IMR-90 (cell line): ENCODE measurements at regions not wholly inside any gene's neighbourhood (a gene's known extent, or its start where the extent isn't known, plus 50 kb on each side); places are given as distances from the start of the nearest gene placed in this dataset.

Source experiments
- ATAC-seq: fragments of 200-7000 bp; cut with Tn5 transposase; 2 replicates; pipeline ENCODE4 v1.9.1; 2020; ENCODE audit warnings: low read depth, mild to moderate bottlenecking, moderate library complexity
- BruUV-seq: library from RNA; stranded (reverse); fragments of 400-500 nt; replicated peaks from 2 replicates; lab custom pipeline; 2021; lab: Mats Ljungman, UMichigan
- CTCF ChIA-PET: fragments of 300-600 bp; formaldehyde crosslinking; extraction: SDS; loops from one replicate; lab custom pipeline; 2021; ENCODE audit warnings: antibody characterized with exemption; lab: Yijun Ruan, JAX
- POLR2A ChIA-PET: fragments of 300-600 bp; sonication (Branson Sonifier 250); formaldehyde crosslinking; loops from one replicate; lab custom pipeline; 2022; ENCODE audit warnings: antibody characterized with exemption; ENCODE audit not compliant: unreplicated experiment; lab: Charles Lee
- DNase-seq: peaks from one replicate; pipeline ENCODE4 v3.0.0; 2013
- H2AFZ ChIP-seq: replicated peaks from 2 replicates; pipeline ENCODE3; 2013; ENCODE audit warnings: low read length, mild to moderate bottlenecking; ENCODE audit not compliant: poor library complexity
- H2AK5ac ChIP-seq: 2 replicates; pipeline ENCODE4 v1.6.1; 2013; ENCODE audit warnings: low read depth, low read length, inconsistent platforms
- H2AK9ac ChIP-seq: replicated peaks from 2 replicates; pipeline ENCODE3; 2013; ENCODE audit warnings: mild to moderate bottlenecking, low read depth, low read length, moderate library complexity; ENCODE audit not compliant: poor library complexity
- H2BK120ac ChIP-seq: 2 replicates; pipeline ENCODE4 v1.6.1; 2013; ENCODE audit warnings: low read depth, low read length, inconsistent platforms
- H2BK15ac ChIP-seq: 3 replicates; pipeline ENCODE4 v1.6.1; 2013; ENCODE audit warnings: low read depth, low read length, inconsistent platforms
- H2BK20ac ChIP-seq: 2 replicates; pipeline ENCODE4 v1.6.1; 2013; ENCODE audit warnings: low read depth, mild to moderate bottlenecking, inconsistent platforms, low read length, moderate library complexity
- H2BK5ac ChIP-seq: 2 replicates; pipeline ENCODE4 v1.6.1; 2013; ENCODE audit warnings: mild to moderate bottlenecking, low read depth, low read length, inconsistent platforms; ENCODE audit not compliant: poor library complexity, severe bottlenecking
- H3K14ac ChIP-seq: replicated peaks from 2 replicates; pipeline ENCODE4 v1.6.1; 2013; ENCODE audit warnings: low read depth, low read length, inconsistent platforms
- H3K18ac ChIP-seq: 2 replicates; pipeline ENCODE4 v1.6.1; 2013; ENCODE audit warnings: low read depth, low read length, control low read depth
- H3K23ac ChIP-seq: 2 replicates; pipeline ENCODE4 v1.6.1; 2013; ENCODE audit warnings: low read depth, low read length, inconsistent platforms
- H3K27ac ChIP-seq: 2 replicates; pipeline ENCODE4 v1.5.1; 2013; ENCODE audit warnings: mild to moderate bottlenecking, control low read depth, low read length; ENCODE audit not compliant: insufficient read depth
- H3K27me3 ChIP-seq: 2 replicates; pipeline ENCODE4 v1.6.1; 2013; ENCODE audit warnings: low read length; ENCODE audit not compliant: control insufficient read depth, insufficient read depth
- H3K36me3 ChIP-seq: 2 replicates; pipeline ENCODE4 v1.6.1; 2013; ENCODE audit warnings: low read length, mixed read lengths; ENCODE audit not compliant: control insufficient read depth, insufficient read depth
- H3K4ac ChIP-seq: 2 replicates; pipeline ENCODE4 v1.6.1; 2013; ENCODE audit warnings: low read depth, low read length, inconsistent platforms
- H3K4me1 ChIP-seq: 2 replicates; pipeline ENCODE4 v1.6.1; 2013; ENCODE audit warnings: low read length, mixed read lengths; ENCODE audit not compliant: control insufficient read depth, insufficient read depth
- H3K4me2 ChIP-seq: 2 replicates; pipeline ENCODE4 v1.6.1; 2013; ENCODE audit warnings: low read depth, mild to moderate bottlenecking, control low read depth, low read length, moderate library complexity
- H3K4me3 ChIP-seq: 2 replicates; pipeline ENCODE4 v1.5.1; 2013; ENCODE audit warnings: low read depth, mild to moderate bottlenecking, control low read depth, low read length, moderate library complexity; ENCODE audit not compliant: insufficient read depth
- H3K56ac ChIP-seq: 2 replicates; pipeline ENCODE4 v1.6.1; 2013; ENCODE audit warnings: low read length, inconsistent platforms; ENCODE audit not compliant: insufficient read depth; ENCODE audit errors: extremely low read depth
- H3K79me1 ChIP-seq, 2 experiments: 2 replicates each; pipeline ENCODE4 v1.6.1; 2013; ENCODE audit warnings: low read length in 2 of 2, inconsistent platforms in 1 of 2, low read depth in 1 of 2
- H3K9ac ChIP-seq: 2 replicates; pipeline ENCODE4 v1.6.1; 2013; ENCODE audit warnings: low read depth, low read length, control low read depth
- H3K9me1 ChIP-seq: 2 replicates; pipeline ENCODE4 v1.6.1; 2013; ENCODE audit warnings: low read length, inconsistent platforms; ENCODE audit not compliant: insufficient read depth
- H3K9me3 ChIP-seq: 2 replicates; pipeline ENCODE4 v1.6.1; 2013; ENCODE audit warnings: low read length; ENCODE audit not compliant: control insufficient read depth, insufficient read depth
- H4K20me1 ChIP-seq: 2 replicates; pipeline ENCODE4 v1.6.1; 2013; ENCODE audit warnings: low read length, inconsistent platforms; ENCODE audit not compliant: insufficient read depth
- H4K5ac ChIP-seq: 2 replicates; pipeline ENCODE4 v1.6.1; 2013; ENCODE audit warnings: mild to moderate bottlenecking, low read depth, low read length, control low read depth
- H4K8ac ChIP-seq, 2 experiments: 2 replicates each; pipeline ENCODE4 v1.6.1; 2013; ENCODE audit warnings: low read depth in 2 of 2, low read length in 2 of 2, control low read depth in 1 of 2, inconsistent platforms in 1 of 2
- H4K91ac ChIP-seq: 2 replicates; pipeline ENCODE4 v1.6.1; 2013; ENCODE audit warnings: low read depth, low read length, inconsistent platforms; ENCODE audit not compliant: insufficient read depth
- FOS ChIP-seq: fragments of 150-350 bp; IDR thresholded peaks from 2 replicates; pipeline ENCODE4 v1.6.1; 2016; ENCODE audit warnings: low read depth, low read length
- MAZ ChIP-seq: IDR thresholded peaks from 2 replicates; pipeline ENCODE4 v1.6.1; 2012; ENCODE audit warnings: low read depth, mild to moderate bottlenecking, low read length, improper control_type of control experiment, moderate library complexity, borderline replicate concordance
- MXI1 ChIP-seq: IDR thresholded peaks from 2 replicates; pipeline ENCODE4 v1.6.1; 2012; ENCODE audit warnings: low read depth, mild to moderate bottlenecking, low read length, moderate library complexity, borderline replicate concordance
- RAD21 ChIP-seq: IDR thresholded peaks from 2 replicates; pipeline ENCODE4 v1.6.1; 2012; ENCODE audit warnings: low read length, improper control_type of control experiment
- RCOR1 ChIP-seq: IDR thresholded peaks from 2 replicates; pipeline ENCODE4 v1.6.1; 2012; ENCODE audit warnings: mild to moderate bottlenecking, low read length, improper control_type of control experiment; ENCODE audit not compliant: insufficient replicate concordance
- RFX5 ChIP-seq: IDR thresholded peaks from 2 replicates; pipeline ENCODE4 v1.8.0; 2012; ENCODE audit warnings: low read depth, mild to moderate bottlenecking, low read length, moderate library complexity
- SMC3 ChIP-seq: fragments of 150-350 bp; IDR thresholded peaks from 2 replicates; pipeline ENCODE4 v1.6.1; 2016; ENCODE audit warnings: low read depth, mild to moderate bottlenecking, antibody characterized with exemption, low read length, moderate library complexity
- USF2 ChIP-seq: fragments of 150-350 bp; IDR thresholded peaks from 2 replicates; pipeline ENCODE4 v1.6.1; 2017; ENCODE audit warnings: mild to moderate bottlenecking, antibody characterized with exemption, low read length, low read depth
- WGBS, 2 experiments: methylation state at CpG; one replicate each; pipeline versions ENCODE4 v1.1.5 to v1.1.7; 2013; ENCODE audit warnings: missing lambda C conversion rate in 2 of 2; ENCODE audit not compliant: insufficient read length in 1 of 2; ENCODE audit errors: extremely low coverage in 2 of 2; 5-methylcytosine and 5-hydroxymethylcytosine counted together
- dilution Hi-C: fragments of 300-500 bp; cut with HindIII; formaldehyde crosslinking; loops from one replicate; pipeline ENCODE4 v1.14.3; 2018; ENCODE audit warnings: low sequenced_read_pairs; ENCODE audit not compliant: unreplicated experiment
- in situ Hi-C: fragments of 300-500 bp; cut with MboI; formaldehyde crosslinking; loops from 3 replicates; pipeline ENCODE4 v1.14.3; 2019; ENCODE audit warnings: low sequenced_read_pairs, inconsistent platforms, mixed read lengths
- intact Hi-C: fragments of 100-400 bp; cut with micrococcal nuclease; formaldehyde crosslinking; loops from 2 replicates; pipeline ENCODE4 v1.10.0; 2022

GRCh38 chr12:46945591-46945990, 119.8 kb upstream of the SLC38A4 start:
- Histone ChIP-seq H3K79me1 (no peaks in the 10 kb centered on the region), H2BK5ac (peak overlapping the region; percentile 87), H3K36me3 (no peaks in the 10 kb centered on the region), H4K5ac (0 out of 2 replicates have a peak overlapping the region, but pooled peaks have one; percentile 39), H3K18ac (no peak overlapping the region; the same call in 1 of the 2 replicates), H3K9me1 (peaks cover 18% of the 10 kb centered on the region), H2AK9ac (no peak overlapping the region), H4K20me1 (no peaks in the 10 kb centered on the region), H2BK120ac (peak overlapping the region; percentile 61), H3K9me3 (no peaks in the 10 kb centered on the region), H2AFZ (no peak overlapping the region), H2BK15ac (peak overlapping the region; percentile 80; the same call in 2 of the 3 replicates), H3K9ac (no peak overlapping the region), H3K56ac (no peak overlapping the region), H3K14ac (peak overlapping the region; percentile 55; the same call in 1 of the 2 replicates), H3K23ac (no peak overlapping the region), H3K27me3 (no peaks in the 10 kb centered on the region), H4K91ac (peak overlapping the region; percentile 19; the same call in 1 of the 2 replicates), H2AK5ac (peak overlapping the region; percentile 96), H3K27ac (peak overlapping the region; percentile 25; the same call in 1 of the 2 replicates), H4K8ac (peak overlapping the region; percentile 61 to 71), H3K4ac (peak overlapping the region; percentile 72), H3K4me1 (peaks cover 10% of the 10 kb centered on the region), H2BK20ac (peak overlapping the region; percentile 77; the same call in 1 of the 2 replicates), H3K4me3 (no peak overlapping the region), H3K4me2 (no peak overlapping the region)
- POLR2A ChIA-PET = interaction anchor here (0.6 kb wide), 1 partner anchor 575 kb away, joined by 3 read pairs; no protein-coding TSS in a partner anchor
- intact Hi-C loops (loop anchor here (2.0 kb wide), 1 partner anchor 75 kb away; no protein-coding TSS in a partner anchor), dilution Hi-C loops (no loop called here), in situ Hi-C loops (loop anchor here (25.0 kb wide), 1 partner anchor 258 kb away; no protein-coding TSS in a partner anchor)
- CTCF ChIA-PET = interaction anchor here (0.6 to 4.3 kb wide), 4 partner anchors 11 to 390 kb away, joined by 3 to 23 read pairs (median 4); no protein-coding TSS in a partner anchor
- TF ChIP-seq FOS (no peak), SMC3 (no peak), RAD21 (no peak), MAZ (no peak), RFX5 (no peak), MXI1 (no peak), USF2 (no peak), RCOR1 (no peak)
- BruUV-seq = no TSS peak
- no CpG with 5 or more reads among the region's 3 CpGs for whole genome bisulfite sequencing, 2 experiments
- no peak for DNase-seq
- ATAC-seq = no peak
